ENCODE measurements at regions not wholly inside any gene's neighbourhood (a gene's known extent, or its start where the extent isn't known, plus 50 kb on each side); places are given as distances from the start of the nearest gene placed in this dataset.
A peak's percentile ranks its signal among the peaks of the same experiment; 100 is the strongest.

DNA sequence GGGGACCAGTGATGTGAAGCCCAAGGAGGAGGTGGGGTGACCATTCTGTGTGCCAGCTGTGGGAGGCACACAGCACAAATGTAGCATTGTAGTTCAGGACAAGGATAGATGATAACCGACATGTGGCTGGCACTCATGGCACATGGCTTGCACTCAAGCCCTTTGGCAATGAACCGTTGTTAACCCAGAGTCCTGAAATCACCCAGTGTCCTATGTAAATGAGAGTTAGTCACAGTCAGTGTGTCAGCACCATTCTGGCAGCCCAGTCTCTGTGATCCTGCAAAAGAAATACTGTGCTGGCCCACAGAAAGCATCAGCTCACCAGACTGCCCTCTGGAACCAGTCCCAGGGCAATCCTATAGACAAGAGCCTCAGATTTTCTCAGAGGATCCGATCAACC lies 339.3 kb downstream of the MID1IP1 start:
- no peak for DNase-seq (ENCODE audit: low read depth in 2 of 2)

DNA sequence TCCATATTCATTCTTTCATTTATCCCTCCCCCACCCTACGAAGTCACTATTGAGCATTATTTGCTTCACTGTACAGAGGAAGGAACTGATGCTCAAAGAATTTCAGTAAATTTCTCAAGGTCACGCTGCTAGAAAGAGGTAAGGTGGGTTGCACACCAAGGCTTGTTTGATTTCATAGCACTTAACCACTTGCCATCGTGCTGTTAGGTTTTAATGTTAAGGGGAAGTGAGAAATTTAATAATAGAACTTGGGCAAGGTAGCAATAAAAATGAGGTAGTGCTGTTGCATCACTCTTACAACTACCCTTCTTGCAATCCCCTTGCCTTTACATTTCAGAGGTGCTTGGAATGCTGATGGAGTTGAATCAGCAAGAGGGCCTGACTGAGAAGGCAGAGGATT lies 343.1 kb downstream of the MID1IP1 start:
- no peak for DNase-seq (ENCODE audit: low read depth in 2 of 2)

DNA sequence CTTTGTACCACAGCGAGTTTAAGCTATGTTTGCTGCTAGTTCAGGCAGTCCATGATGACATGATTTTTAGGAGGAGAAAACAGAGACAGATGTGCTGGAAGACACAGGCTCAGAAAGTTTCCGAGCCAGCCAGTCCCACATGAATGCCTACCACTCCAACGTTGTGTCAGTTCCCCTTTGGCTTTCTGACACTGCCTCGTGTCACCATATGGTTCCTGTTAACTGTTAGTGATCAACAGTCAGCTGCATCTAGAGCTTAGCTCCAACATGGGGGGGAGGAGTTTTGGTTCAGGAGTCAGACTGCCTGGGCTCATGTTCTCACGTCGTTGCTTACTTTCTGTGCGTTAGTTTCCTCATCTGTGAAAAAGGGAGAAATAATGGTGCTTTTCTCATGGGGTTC lies 343.7 kb downstream of the MID1IP1 start:
- DNase-seq (ENCODE audit: low read depth in 2 of 2) = no peak

DNA sequence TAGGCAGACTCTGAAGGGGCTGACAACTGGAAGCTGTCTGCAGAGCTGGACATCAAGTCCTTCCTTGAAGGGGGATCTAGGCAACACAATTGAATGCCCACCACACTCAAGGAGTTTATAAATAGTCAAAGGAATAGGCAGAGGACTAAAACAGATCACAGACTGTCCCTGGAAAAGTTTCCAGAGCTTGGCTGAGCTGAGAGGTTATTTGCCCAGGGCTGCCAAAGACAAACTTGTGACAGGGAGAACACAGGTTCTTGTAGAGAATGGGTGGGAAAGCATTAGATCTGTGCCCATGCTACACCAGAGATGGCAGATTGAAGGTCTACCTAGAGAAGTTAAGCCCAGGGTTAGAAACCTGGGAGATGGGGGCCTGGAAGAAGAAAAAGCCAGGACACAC lies 344.6 kb downstream of the MID1IP1 start:
- DNase-seq (ENCODE audit: low read depth in 2 of 2) = no peak

DNA sequence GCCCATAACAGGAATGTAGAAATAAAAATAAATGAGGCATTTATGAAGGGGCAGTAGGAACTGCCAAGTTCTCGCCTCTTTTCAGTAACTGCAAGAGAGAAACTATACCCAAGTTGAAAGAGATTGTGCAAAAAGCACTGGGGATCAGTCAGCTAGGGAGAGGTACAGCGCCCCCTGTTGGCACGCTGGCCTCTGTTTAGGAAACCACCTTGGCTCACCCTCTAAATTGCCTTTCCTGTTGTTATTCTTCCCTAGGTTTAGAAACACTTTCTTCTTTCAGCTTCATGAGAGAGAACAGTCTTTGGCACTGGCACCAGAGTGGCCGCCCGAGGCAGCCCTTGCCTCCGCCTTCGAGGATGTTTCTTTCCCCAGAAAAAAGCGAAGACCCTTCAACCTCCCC lies 348.5 kb downstream of the MID1IP1 start:
- DNase-seq (ENCODE audit: low read depth in 2 of 2) = peak; percentile 44 to 54

DNA sequence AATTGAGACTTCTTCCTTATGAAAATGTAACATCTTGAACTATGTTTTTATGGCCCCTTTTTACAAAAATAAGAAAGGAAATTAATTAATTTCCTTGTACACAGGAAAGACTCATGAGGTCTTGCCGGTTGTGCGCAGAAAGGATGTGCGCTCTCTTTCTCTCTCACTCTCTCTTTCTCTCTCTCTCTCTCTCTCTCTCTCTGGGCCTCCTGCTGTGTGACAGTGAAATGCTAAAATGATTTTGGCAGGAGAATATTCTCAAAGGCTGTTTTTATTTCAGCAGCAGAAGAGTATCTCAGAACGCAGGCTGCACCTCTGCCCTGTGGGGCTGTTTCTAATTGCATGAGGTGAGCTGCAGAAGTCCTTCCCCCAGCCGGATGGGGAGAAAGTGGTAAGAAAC lies 349.0 kb downstream of the MID1IP1 start:
- DNase-seq (ENCODE audit: low read depth in 2 of 2) = no peak

DNA sequence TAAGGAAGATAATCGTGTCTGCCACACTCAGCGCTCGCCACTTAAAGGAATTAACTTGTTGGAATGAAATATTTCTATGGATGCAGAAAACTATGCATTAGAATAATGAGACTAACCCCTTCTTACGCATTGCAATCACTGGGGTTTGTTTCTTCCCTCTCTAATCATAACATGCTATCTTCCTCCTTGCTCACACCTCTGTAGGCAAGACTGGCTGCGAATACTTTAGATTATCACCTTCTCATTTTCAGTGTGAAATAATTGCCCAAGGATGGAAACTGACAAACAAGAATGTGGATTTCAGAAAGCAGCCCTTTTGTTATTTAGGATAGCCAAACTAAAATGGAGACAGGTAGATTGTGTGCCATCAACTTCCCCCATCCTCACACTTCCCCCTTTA lies 349.4 kb downstream of the MID1IP1 start:
- no peak for DNase-seq (ENCODE audit: low read depth in 2 of 2)

DNA sequence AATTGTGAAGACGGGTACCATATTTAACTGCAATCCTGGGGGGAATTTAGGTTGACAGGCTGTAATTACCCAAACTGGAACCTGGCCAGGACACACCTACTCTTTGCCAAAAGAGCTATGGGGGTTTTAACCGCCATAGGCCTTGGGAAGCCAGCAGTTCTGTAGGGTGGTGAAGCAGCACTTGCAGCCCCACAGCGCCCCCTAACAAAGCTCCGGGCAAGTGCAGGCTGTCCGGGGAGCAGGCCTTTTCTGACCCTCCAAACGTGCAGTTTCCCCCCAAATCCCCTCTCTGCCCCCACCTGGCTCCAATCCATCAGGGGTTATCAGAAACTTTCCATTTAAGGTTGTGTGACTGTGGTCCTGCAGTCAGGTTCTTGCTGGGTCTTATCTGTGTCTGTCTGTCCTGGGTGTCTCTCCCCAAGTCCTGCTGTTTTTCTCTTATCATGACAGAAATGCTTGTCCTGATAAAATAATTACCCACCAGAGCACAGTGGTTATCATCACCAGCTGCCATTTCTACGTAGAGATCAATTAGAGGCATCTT lies 350.9 kb downstream of the MID1IP1 start:
- DNase-seq (ENCODE audit: low read depth in 2 of 2) = no peak

DNA sequence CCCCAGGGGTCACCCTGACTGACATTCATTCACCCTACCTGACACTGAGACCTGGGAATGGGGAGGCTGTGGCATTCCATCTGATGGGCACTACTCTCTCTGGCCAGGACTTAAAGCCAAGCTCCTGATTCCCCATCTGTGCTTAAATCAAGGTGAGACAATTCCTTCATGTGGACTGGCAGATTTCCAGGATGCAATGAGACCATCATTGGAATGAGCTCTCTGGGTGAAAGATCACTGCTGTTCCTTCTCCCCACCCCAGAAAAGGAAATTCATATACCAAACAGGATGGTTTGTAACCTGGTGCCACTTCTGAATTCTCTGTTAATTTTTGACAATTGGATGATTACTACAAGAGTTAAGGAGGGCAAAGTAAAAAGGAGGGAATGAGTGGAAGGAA lies 354.8 kb downstream of the MID1IP1 start:
- DNase-seq (ENCODE audit: low read depth in 2 of 2) = no peak

DNA sequence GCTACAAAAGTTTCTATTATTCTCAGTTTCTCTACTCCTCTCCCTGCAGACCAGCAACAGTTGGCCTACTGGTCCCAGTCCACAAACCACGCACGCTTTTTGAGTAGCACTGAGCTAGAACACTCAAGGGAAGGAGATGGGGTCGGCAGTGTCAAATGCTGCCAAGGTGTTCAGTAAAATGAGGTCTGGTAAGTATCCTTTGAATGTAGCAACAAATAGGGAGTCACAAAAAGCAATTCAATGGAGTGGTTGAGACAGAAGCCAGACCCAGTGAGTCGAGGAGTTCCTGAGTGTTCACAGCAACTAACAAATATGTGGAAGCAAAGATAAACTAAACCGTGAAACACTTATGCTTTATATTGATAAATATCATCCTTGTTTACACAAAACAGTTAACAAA lies 355.7 kb downstream of the MID1IP1 start:
- DNase-seq (ENCODE audit: low read depth in 2 of 2) = no peak

DNA sequence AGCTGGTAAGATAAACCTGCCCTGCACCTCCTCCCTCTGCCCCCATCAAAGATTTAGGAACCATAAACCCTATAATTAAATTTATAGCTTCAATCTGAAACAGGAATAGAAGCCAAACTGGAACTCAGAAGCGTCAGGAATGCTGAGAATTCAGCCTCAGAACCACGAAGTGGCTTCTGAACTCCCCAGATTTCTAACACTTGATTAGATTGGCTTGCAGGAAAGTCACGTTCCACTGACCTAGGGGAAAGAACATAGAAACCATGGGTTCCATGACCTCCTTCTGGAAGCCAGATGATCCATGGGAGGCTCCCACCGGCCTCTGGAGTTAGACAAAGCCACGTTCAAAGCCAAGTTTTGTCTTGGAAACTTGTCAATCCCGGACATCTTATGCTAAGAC lies 356.5 kb downstream of the MID1IP1 start:
- DNase-seq (ENCODE audit: low read depth in 2 of 2) = no peak

DNA sequence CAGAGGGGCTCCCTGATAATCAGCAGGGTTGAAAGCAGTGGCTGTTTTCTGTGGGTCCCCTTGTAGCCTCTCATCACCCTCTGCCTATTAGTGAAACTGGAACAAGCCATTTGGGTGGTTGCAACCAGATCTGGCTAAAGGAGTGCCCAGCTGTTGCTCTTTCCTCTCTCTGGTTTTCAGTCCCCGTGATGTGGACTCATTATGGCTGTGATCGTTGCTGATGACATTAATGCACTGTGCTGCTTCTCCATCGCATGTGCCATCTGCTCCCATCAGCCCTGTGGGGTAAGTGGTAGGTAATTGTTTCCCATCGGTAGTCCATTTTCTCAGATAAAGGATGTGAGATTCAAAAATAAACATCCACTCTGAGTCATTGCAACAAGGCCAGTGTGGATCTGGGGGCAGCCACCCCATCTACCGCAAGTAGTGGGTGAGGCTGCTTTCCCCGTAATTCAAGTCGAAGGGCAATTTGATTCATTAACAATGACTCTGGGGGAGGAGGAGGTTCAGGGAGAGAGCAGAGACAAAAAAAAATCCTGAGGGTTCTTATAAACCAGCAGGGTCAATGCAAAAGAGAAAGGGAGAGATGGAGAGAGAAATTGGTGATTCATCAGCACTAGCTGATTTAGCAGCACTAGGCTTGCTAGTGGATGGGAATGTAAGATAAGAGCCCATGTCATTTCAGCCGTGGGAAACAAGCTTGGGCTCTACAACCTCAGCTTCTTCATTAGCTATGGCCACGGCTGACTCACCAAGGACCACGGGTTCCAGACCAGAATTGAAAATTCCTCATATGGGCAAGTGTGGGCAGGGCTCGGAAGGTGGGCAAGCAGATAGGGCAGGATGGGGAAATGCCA lies 357.8 kb downstream of the MID1IP1 start:
- DNase-seq (ENCODE audit: low read depth in 2 of 2) = no peak

DNA sequence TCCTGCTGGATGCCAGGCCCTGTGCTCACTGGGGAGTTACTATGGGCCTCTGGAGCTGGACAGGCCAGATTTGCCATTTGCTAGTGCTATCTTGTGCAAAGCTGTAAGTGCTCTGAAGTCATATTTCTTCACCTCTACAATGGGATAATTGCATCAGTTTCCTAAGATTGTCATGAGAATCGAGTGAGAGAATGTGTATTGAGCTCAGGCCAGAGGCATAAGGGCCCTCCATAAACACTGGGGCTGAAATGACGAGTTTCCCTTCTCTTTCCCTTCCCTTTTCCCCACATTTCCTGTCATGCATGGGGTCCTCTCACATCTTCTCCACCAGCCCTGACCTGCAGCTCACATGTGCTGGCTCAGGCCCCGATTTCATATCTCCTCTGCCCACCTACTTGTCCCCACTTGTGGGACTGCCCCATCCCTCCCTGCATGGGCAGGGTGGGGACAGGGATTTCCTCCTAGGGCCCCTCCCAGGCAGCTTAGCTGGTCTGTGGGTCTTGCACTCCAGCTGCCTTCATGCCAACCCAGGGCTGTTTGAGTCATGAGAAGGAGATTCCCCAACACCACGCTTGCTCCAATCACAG lies 358.8 kb downstream of the MID1IP1 start:
- DNase-seq (ENCODE audit: low read depth in 2 of 2) = no peak

DNA sequence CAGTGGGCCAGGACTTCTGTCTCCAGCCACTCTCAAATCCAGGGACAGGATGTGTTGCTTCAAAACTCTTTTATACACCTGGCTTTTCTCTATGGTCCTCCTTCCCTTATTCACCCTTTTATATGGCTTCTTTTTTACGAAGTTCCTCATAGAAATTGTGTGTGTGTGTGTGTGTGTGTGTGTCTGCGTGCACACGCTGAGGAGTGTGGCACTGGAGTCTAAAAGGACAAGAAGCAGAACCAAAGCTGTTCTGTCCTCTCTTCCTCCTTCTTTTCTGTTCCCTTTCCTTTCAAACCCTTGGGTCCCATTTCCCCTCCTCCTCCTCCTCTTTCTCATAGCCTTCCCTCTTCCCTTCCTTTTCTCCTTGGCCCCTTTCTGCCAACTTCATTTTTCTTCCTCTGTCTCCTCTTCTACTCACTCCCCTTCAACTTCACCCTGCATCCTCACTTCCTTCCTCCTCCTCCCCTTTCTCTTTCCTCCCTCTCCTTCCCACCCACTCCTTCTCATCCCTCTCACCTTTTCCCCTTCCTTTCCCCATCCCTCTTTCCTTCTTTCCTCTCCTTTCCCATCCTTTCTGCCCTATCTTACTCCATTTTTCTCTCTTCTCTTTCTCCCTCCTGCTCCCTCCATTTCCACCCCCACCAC lies 360.5 kb downstream of the MID1IP1 start:
- no peak for DNase-seq (ENCODE audit: low read depth in 2 of 2)

DNA sequence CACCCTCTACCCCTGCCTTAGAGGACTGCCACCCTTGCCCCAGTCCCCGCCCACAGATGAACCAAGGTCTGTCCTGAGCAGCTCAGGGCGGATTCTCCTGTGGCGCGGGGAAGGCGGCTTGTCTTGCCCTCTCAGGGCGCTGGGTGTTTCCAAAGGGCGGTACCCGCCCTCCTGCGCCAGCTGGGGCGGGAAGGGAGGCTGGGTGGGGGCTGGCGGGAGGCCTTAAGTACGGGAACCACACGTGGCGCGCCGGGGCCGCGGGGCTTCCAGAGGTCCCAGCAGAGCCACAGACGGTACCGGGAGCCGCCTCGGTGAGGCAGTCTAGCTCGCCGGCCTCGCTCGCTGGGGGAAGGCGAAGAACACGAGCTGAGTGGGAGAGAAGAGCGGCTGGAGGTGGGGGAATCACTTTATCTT lies 361.1 kb downstream of the MID1IP1 start:
- peak; percentile 17 to 35 for DNase-seq (ENCODE audit: low read depth in 2 of 2)

DNA sequence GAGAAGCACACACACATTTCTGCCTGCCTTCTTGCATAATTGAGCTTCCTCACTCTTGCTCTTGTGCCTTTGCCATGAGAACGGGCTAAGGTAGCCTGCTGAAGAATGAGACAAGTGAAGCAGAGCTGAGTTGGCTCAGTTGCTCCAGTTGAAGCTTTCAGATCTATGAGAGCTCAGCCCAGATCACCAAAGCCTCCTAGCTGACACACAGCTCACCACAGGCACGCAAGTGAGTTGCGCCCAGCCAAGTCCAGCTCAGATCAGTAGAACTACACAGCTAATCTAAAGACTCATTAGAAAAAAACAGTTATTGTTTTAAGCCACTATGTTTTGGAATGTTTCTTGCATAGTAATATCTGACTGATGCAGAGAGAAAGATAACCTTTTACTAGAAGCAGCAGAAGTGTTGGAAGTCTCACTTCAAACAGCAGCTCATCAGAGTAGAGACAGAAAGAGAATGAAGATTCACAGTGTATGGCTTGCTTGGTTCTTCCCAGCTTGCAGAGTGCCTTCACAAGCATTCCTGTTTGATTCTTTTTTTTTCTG lies 362.4 kb downstream of the MID1IP1 start:
- DNase-seq (ENCODE audit: low read depth in 2 of 2) = no peak

DNA sequence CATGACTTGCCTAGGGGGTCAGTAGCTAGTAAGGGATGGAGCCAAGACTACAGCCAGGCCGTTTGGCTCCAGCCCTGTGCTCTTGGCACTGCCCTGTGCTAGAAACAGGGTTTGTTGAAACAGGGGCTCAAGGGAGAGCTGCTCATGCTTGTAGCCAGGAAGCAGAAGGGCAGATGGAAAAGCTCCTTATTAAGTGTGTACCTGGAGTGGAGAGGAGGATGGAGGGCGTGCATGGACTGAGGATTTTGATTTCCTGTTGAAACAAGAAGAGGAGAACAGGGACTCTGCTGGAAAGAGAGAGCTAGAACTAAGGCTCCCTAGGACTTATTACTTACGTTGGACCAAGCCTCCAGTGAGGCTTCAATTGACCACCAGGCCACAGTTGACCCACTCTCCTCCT lies 363.0 kb downstream of the MID1IP1 start:
- no peak for DNase-seq (ENCODE audit: low read depth in 2 of 2)

DNA sequence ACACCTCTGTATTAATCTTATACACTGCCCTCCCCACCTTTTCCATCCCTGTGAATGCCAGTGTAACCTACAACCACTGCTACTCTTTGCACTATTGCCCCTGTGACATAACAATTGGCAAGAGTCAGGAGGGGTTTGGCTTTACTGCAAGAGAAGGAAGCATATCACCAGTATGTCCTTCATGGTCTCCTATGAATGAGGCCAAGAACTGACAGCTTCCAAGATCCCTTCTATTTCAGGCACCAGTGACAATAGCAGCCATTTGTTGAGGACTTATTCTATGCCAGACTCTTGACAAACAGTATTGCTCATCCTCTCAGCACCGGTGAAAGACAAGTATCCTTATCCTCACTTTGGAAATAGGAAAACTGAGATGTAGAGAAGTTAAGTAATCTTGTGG lies 363.9 kb downstream of the MID1IP1 start:
- no peak for DNase-seq (ENCODE audit: low read depth in 2 of 2)

DNA sequence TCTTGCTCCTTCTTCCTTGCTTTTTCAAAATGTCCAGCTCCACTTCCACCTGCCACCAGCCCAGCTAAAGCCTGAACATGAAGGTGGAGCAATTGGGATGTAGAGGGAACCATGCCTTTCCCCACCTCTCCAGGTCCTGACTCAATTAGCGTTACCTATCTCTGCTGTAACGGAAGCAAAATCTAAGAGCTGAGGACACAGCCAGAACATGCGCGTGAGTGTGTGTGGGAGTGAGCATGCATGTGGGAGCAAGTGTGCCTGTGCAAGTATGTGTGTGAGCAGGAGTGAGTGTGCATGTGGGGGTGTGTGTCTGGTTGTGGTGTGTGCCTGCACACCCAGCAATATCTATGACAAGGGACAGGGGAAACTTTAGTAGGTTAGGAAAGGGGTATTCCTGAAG lies 364.5 kb downstream of the MID1IP1 start:
- DNase-seq (ENCODE audit: low read depth in 2 of 2) = no peak

DNA sequence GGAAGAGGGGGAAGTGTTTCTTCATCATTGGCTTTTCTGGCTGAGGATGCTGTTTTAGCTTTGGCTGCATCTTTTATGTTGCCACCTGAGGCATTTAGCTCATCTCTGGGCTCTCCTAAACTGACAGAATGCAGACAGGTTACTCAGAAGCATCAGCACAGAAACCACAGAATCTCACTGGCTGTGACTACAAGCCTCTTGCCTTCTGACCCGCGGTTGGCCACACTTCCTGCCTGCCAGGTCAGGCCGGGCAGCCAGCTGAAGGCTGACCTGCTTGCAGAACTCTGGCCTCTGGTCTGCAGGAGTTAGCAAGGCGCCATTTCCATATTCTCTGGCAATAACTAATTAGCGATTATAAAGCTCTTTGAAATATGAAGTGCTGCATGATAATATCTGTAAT lies 366.5 kb downstream of the MID1IP1 start:
- no peak for DNase-seq (ENCODE audit: low read depth in 2 of 2)

DNA sequence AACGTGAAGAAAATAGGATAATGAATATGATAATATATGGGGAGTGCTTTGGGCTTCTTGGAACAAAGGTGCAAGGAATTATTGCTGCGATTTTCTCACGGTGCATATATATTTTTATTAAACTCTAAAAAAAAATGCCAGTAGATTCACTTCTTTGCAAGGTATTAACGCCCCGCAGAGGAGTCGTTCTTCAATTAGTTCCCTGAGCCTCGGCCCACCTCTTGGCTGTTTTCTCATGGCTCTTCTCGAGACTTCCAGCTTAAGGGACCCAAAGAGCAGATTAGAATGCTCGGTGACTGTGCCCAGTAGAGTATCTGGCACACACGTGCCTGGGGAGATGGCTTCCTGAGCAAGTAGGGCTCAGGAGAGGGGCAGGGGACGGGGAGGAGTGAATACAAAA lies 367.4 kb downstream of the MID1IP1 start:
- no peak for DNase-seq (ENCODE audit: low read depth in 2 of 2)

DNA sequence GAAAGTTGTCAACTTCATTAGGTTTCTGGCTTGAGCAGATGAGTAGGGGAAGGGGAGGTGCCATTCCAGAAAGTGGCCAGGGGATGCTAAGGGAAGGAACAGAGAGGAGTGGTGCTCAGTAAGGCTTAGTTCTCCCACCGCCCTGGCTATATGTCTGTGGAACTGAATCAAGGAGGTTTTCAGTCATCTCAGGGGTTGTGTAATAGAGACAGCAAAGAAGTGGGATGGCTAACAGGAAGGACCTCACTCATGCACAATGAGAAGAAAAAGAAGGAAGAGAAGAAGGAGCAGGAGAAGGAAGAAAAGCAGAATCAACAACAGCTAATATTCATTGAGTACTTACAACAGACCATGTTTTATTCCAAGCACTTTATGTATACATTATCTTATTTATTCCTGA lies 368.7 kb downstream of the MID1IP1 start:
- no peak for DNase-seq (ENCODE audit: low read depth in 2 of 2)

DNA sequence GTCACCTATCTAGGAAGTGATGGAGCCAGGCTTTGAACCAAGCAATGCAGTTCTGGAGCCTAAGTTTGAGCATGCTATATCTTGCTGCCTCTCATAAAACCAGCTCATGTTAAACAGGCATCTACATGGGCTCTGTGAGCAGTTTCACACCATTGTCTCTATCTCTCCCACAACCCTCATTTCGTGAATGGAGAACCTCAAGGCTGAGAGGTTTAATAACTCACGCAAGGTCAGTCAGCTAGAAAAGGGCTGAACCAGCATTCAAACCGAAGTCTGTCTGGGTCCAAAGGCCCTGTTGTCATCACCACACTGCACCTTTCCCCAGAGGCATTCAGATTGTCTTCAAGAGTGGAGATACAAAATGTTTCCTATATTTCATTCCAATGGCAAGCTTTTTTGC lies 369.2 kb downstream of the MID1IP1 start:
- DNase-seq (ENCODE audit: low read depth in 2 of 2) = no peak

All from activated CD4-positive, alpha-beta T cell treated with anti-CD3 and anti-CD28 coated beads for 24 hours (primary cell).